CD4-positive, alpha-beta T cell (primary cell): ENCODE measurements at regions not wholly inside any gene's neighbourhood (a gene's known extent, or its start where the extent isn't known, plus 50 kb on each side); places are given as distances from the start of the nearest gene placed in this dataset.
"Not testable (repeated sequence)": the region's sequence is repeated elsewhere in the genome, so short reads cannot be mapped to it uniquely, and the experiment has no call there.

Experiments
- ATAC-seq: fragments of 200-7000 bp; cut with Tn5 transposase; one replicate; pipeline ENCODE4 v1.10.0; 2022; ENCODE audit warnings: mild to moderate bottlenecking; ENCODE audit not compliant: poor library complexity
- CTCF ChIA-PET: fragments of 350-600 bp; sonication (Branson Sonifier 250); formaldehyde crosslinking; loops from one replicate; lab custom pipeline; 2021; ENCODE audit warnings: antibody characterized with exemption, inconsistent platforms; lab: Charles Lee
- POLR2A ChIA-PET: fragments of 350-600 bp; sonication (Branson Sonifier 250); formaldehyde crosslinking; loops from one replicate; lab custom pipeline; 2021; ENCODE audit warnings: antibody characterized with exemption, inconsistent platforms; lab: Charles Lee
- DNase-seq, 14 experiments: peaks; one replicate each; pipeline ENCODE4 v3.0.0-alpha.2; 2013 to 2020; ENCODE audit warnings: mixed read lengths in 2 of 14
- H3K27ac ChIP-seq, 2 donors: one replicate each; pipeline versions ENCODE4 v1.5.1 to v1.7.0; 2013; ENCODE audit warnings: low read length in 2 of 2, low read depth in 1 of 2, mild to moderate bottlenecking in 1 of 2
- H3K27me3 ChIP-seq, 2 experiments: 1 replicate in 1 of 2; 2 replicates in 1 of 2; pipeline versions ENCODE4 v1.6.1 to v1.7.0; 2013; ENCODE audit warnings: low read length in 2 of 2, control low read depth in 1 of 2, mild to moderate bottlenecking in 1 of 2, moderate library complexity in 1 of 2; ENCODE audit not compliant: insufficient read depth in 2 of 2, control insufficient read depth in 1 of 2
- H3K36me3 ChIP-seq: one replicate; pipeline ENCODE4 v1.6.1; 2013; ENCODE audit warnings: low read length, control low read depth; ENCODE audit not compliant: insufficient read depth
- H3K4me1 ChIP-seq: one replicate; pipeline ENCODE4 v1.6.1; 2013; ENCODE audit warnings: low read length, control low read depth; ENCODE audit not compliant: insufficient read depth
- H3K4me3 ChIP-seq: one replicate; pipeline ENCODE4 v1.5.1; 2013; ENCODE audit warnings: mild to moderate bottlenecking, low read length, moderate library complexity
- H3K9me3 ChIP-seq, 2 experiments: 1 replicate in 1 of 2; 2 replicates in 1 of 2; pipeline versions ENCODE4 v1.6.1 to v1.7.0; 2013; ENCODE audit warnings: low read length in 2 of 2, mild to moderate bottlenecking in 2 of 2, control low read depth in 1 of 2, moderate library complexity in 1 of 2; ENCODE audit not compliant: control insufficient read depth in 1 of 2, insufficient read depth in 1 of 2
- H3K27ac Mint-ChIP-seq: one replicate; pipeline ENCODE4 v1.8.0; 2020; ENCODE audit warnings: mixed read lengths
- H3K27me3 Mint-ChIP-seq: one replicate; pipeline ENCODE4 v1.8.0; 2021; ENCODE audit warnings: mixed read lengths
- H3K36me3 Mint-ChIP-seq: one replicate; pipeline ENCODE4 v1.8.0; 2021; ENCODE audit warnings: low read depth, mixed read lengths
- H3K4me1 Mint-ChIP-seq: one replicate; pipeline ENCODE4 v1.8.0; 2021; ENCODE audit warnings: low read depth, mixed read lengths
- H3K4me3 Mint-ChIP-seq: one replicate; pipeline ENCODE4 v1.8.0; 2020; ENCODE audit warnings: mild to moderate bottlenecking, mixed read lengths
- H3K9me3 Mint-ChIP-seq: one replicate; pipeline ENCODE4 v1.8.0; 2020; ENCODE audit warnings: mixed read lengths
- intact Hi-C, 2 experiments: fragments of 100-400 bp; cut with DNase I in 1 of 2; cut with micrococcal nuclease in 1 of 2; formaldehyde crosslinking; loops; one replicate each; pipeline versions ENCODE4 v1.15.1 to v1.9.0; 2023 to 2025; cut with DNase I, micrococcal nuclease
- TF ChIP-seq, protein P1 (sequence below): fragments of 200-600 bp; IDR thresholded peaks from one replicate; pipeline ENCODE4 v1.8.0; 2022; ENCODE audit warnings: antibody characterized with exemption, mild to moderate bottlenecking

DNA sequence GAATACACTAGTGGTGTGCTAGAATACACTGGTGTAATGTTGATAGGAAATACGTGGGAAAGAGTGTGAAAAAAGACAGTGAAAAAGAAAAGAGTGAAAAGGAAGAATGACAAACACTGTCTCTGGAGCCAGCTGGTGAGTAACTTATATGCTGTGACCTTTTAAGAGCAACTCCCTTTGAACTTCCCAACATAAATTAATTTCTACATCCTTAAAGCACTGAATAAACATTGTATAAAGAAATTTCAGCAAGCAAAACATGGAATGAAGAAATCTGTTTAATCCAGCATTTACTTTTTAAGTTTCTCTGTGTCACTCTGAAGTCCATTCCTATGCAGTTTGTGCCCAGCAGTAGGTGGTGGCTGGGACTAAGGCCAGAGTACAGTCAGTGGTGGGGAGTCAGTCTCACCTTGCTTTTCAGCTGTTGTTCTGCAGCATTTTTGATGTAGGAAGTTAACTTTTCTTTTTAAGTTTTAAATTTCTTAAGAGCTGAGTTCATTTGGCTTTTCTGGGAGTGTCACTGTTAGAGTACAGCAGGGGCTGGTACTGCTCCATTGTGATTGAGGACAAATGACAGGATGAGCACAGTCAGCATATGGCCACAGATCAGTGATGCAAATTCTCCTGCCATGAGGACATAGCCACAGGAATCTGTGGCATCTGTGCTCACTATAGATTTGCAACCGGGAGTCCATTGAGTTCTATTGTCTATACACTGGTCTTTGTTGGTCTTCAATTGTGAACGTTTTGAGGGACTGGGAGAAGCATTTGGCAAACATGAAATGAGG lies 321.8 kb downstream of the ZNF248 start:
- no peak overlapping the region for H3K4me3 ChIP-seq
- Mint-ChIP-seq H3K4me3 (no peak overlapping the region), H3K27me3 (no peaks in the 10 kb centered on the region), H3K27ac (no peak overlapping the region), H3K4me1 (no peaks in the 10 kb centered on the region), H3K36me3 (no peaks in the 10 kb centered on the region), H3K9me3 (peaks cover 8% of the 10 kb centered on the region)
- POLR2A ChIA-PET: no interaction called here
- no peaks in the 10 kb centered on the region for H3K36me3 ChIP-seq
- H3K27me3 ChIP-seq: no peaks in the 10 kb centered on the region
- H3K9me3 ChIP-seq: peaks cover 5 to 12% of the 10 kb centered on the region in 2 experiments
- TF ChIP-seq, protein P1, sequence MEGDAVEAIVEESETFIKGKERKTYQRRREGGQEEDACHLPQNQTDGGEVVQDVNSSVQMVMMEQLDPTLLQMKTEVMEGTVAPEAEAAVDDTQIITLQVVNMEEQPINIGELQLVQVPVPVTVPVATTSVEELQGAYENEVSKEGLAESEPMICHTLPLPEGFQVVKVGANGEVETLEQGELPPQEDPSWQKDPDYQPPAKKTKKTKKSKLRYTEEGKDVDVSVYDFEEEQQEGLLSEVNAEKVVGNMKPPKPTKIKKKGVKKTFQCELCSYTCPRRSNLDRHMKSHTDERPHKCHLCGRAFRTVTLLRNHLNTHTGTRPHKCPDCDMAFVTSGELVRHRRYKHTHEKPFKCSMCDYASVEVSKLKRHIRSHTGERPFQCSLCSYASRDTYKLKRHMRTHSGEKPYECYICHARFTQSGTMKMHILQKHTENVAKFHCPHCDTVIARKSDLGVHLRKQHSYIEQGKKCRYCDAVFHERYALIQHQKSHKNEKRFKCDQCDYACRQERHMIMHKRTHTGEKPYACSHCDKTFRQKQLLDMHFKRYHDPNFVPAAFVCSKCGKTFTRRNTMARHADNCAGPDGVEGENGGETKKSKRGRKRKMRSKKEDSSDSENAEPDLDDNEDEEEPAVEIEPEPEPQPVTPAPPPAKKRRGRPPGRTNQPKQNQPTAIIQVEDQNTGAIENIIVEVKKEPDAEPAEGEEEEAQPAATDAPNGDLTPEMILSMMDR: no peak
- intact Hi-C loops: loop anchor here in 1 of 2 experiments (1.0 kb wide), 1 partner anchor 9 kb away; no protein-coding TSS in a partner anchor
- CTCF ChIA-PET: no interaction called here
- no peaks in the 10 kb centered on the region for H3K4me1 ChIP-seq
- DNase-seq (no peak), ATAC-seq (no peak)
- no peak overlapping the region for H3K27ac ChIP-seq

DNA sequence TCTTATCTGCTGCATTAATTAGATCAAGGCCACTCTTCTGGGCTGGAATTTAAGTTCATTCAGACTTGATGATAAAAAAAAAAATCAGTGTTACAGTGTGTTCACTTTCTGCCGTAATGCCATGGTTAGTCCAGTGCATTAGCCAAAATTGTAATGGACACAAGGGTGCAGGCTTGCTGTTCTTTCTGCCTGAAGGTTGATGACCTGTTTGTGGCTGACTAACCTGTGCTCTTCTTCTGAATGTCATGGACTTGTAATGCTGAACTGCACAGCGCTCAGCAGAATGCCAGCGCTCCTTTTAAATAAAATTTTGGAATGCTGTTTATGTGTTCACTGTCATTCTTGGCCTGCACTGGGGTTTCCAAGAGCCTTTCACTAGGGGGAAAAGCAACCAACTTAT lies 323.2 kb downstream of the ZNF248 start:
- no peak overlapping the region for H3K27ac ChIP-seq
- POLR2A ChIA-PET: no interaction called here
- no peak overlapping the region for H3K4me3 ChIP-seq
- TF ChIP-seq, protein P1: no peak
- Mint-ChIP-seq H3K27ac (no peak overlapping the region), H3K27me3 (no peaks in the 10 kb centered on the region), H3K4me1 (no peaks in the 10 kb centered on the region), H3K4me3 (no peak overlapping the region), H3K9me3 (peaks cover 7% of the 10 kb centered on the region), H3K36me3 (no peaks in the 10 kb centered on the region)
- no peaks in the 10 kb centered on the region for H3K27me3 ChIP-seq
- no peaks in the 10 kb centered on the region for H3K4me1 ChIP-seq
- CTCF ChIA-PET: no interaction called here
- intact Hi-C loops: loop anchor here in 1 of 2 experiments (1.0 kb wide), 1 partner anchor 8 kb away; no protein-coding TSS in a partner anchor
- H3K9me3 ChIP-seq: peaks cover 5 to 12% of the 10 kb centered on the region in 2 experiments
- ATAC-seq: no peak
- no peak for DNase-seq
- H3K36me3 ChIP-seq: no peaks in the 10 kb centered on the region

DNA sequence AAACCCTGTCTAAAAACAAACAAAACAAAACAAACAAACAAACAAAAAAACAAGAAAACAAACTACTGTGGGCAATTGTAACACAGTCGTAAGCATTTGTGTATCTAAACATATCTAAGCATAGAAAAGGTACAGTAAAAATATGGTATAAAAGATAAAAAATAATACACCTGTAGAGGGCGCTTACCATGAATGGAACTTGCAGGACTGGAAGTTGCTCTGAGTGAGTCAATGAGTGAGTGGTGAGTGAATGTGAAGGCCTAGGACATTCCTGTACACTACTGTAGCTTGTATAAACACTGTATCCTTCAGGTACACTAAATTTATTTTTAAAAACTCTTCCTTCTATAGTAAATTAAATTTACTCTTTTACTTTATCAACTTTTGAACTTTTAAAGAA lies 332.0 kb downstream of the ZNF248 start:
- H3K27ac ChIP-seq, CTCF ChIA-PET, H3K4me3 ChIP-seq, H3K36me3 ChIP-seq, POLR2A ChIA-PET, H3K27ac Mint-ChIP-seq, H3K4me3 Mint-ChIP-seq, intact Hi-C loops, H3K4me1 ChIP-seq, H3K9me3 ChIP-seq, DNase-seq, ATAC-seq, H3K27me3 Mint-ChIP-seq, H3K9me3 Mint-ChIP-seq, H3K4me1 Mint-ChIP-seq, H3K36me3 Mint-ChIP-seq, H3K27me3 ChIP-seq: not testable (repeated sequence)

DNA sequence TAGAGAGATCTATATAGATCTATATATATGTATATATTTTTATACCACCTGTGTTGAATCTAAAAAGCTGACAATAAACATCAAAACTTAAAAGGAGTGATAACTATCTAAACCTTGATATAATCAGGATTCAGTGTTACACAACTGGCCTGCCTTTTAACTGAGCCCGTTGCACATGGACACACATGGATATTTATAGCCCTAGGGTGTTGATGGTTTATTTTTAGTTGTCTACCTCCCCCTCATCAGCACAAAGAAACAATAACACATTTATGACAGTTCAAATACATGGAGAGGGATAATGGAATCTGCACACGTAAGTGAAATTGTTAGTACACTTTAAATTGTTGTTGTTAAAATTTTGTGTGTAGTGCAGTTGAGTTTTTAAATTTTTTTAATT lies 336.9 kb downstream of the ZNF248 start:
- no peaks in the 10 kb centered on the region for H3K36me3 Mint-ChIP-seq
- ChIA-PET CTCF (no interaction called here), POLR2A (no interaction called here)
- TF ChIP-seq, protein P1: no peak
- no peak overlapping the region for H3K27ac Mint-ChIP-seq
- H3K36me3 ChIP-seq: no peaks in the 10 kb centered on the region
- no peaks in the 10 kb centered on the region for H3K4me1 ChIP-seq
- H3K4me3 ChIP-seq: no peak overlapping the region
- no peaks in the 10 kb centered on the region for H3K27me3 ChIP-seq
- no peak overlapping the region for H3K27ac ChIP-seq
- H3K4me3 Mint-ChIP-seq: no peak overlapping the region
- intact Hi-C loops: no loop called here
- DNase-seq (no peak), ATAC-seq (no peak)
- H3K27me3 Mint-ChIP-seq: no peaks in the 10 kb centered on the region
- no peaks in the 10 kb centered on the region for H3K9me3 Mint-ChIP-seq
- peaks cover 0 to 9% of the 10 kb centered on the region in 2 experiments for H3K9me3 ChIP-seq
- H3K4me1 Mint-ChIP-seq: no peaks in the 10 kb centered on the region

DNA sequence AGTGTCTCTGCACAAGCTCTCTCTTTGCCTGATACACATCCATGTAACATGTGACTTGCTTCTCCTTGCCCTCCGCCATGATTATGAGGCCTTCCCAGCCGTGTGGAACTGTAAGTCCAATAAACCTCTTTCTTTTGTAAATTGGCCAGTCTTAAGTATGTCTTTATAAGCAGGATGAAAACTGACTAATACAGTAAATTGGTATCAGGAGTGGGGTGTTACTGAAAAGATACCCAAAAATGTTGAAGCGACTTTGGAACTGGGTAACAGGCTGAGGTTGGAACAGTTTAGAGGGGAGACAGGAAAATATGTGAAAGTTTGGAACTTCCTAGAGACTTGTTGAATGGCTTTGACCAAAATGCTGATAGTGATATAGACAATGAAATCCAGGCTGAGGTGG lies 346.9 kb downstream of the ZNF248 start:
- H3K4me1 ChIP-seq, H3K9me3 ChIP-seq, H3K36me3 ChIP-seq, DNase-seq, H3K4me3 Mint-ChIP-seq, intact Hi-C loops, ATAC-seq, H3K27me3 ChIP-seq, H3K4me3 ChIP-seq, H3K27ac ChIP-seq, H3K27me3 Mint-ChIP-seq, POLR2A ChIA-PET, H3K36me3 Mint-ChIP-seq, CTCF ChIA-PET, H3K27ac Mint-ChIP-seq, H3K4me1 Mint-ChIP-seq: not testable (repeated sequence)
- H3K9me3 Mint-ChIP-seq: peaks cover 14% of the 10 kb centered on the region
